ENCODE measurements at regions not wholly inside any gene's neighbourhood (a gene's known extent, or its start where the extent isn't known, plus 50 kb on each side); places are given as distances from the start of the nearest gene placed in this dataset.

GRCh38 chr11:37642296-37642695, 1044.3 kb upstream of the RAG2 start:
- no peak for TF ChIP-seq CTCF (IDR thresholded peaks at IDR 0.05)
- no peak for TF ChIP-seq POLR2A (IDR thresholded peaks at IDR 0.05)
